ENCODE measurements at regions not wholly inside any gene's neighbourhood (a gene's known extent, or its start where the extent isn't known, plus 50 kb on each side); places are given as distances from the start of the nearest gene placed in this dataset.

DNA sequence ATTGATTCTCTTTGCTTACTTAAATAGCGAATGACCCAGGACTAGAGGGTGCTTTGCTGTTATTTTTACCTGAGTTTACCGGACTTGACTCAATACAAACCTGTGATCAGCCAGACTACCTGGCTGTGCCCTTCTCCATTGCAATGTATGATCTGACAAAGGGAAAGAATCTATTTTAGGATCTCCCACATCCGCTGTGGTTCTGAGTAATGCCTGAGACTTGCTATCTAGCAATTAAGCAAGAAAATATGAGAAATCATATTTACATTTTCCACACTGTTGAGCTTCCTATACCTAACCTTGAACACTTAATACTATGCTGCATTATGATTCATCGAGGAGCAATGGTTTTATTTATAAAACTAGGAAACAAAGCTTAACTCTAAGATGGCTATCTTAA lies 215.2 kb downstream of the RAD51AP2 start:
- no peak for DNase-seq

DNA sequence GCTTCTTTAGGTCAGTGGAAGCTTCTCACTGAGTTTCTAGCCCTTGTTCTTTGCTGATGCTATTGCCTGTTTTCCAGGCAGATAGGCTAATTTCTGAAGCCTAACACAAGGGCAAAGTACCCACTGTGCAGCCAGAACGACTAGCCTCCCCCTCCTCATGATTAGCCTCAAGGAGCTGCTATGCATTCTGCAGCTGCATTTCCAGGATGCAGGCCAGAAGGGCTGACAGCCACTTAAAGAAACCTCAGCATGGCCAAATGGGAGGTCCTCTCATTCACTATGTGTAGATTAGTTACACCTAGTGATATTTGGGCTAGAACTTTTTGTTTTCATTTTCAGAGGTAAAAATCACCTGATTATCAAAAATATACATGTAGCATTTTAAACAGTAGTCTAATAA lies 216.0 kb downstream of the RAD51AP2 start:
- DNase-seq = no peak

DNA sequence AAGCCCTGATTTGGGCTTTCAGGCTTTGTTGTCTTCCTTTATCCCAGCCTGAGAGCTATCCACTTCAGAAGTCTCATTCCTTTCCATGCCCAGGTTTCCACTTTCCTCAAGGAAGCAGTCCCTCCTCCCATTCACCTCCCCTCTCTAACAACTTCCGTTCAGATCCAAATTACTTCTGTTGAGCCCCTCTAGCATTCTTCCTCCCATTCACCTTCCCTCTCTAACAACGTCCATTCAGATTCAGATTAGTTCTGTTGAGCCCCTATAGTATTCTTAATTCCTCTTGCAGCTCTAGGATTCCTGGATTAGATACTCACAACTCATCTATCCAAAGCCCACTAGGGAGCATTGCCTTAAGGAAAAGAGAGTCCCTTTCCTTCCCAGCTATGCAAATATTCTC lies 216.8 kb downstream of the RAD51AP2 start:
- DNase-seq = no peak

DNA sequence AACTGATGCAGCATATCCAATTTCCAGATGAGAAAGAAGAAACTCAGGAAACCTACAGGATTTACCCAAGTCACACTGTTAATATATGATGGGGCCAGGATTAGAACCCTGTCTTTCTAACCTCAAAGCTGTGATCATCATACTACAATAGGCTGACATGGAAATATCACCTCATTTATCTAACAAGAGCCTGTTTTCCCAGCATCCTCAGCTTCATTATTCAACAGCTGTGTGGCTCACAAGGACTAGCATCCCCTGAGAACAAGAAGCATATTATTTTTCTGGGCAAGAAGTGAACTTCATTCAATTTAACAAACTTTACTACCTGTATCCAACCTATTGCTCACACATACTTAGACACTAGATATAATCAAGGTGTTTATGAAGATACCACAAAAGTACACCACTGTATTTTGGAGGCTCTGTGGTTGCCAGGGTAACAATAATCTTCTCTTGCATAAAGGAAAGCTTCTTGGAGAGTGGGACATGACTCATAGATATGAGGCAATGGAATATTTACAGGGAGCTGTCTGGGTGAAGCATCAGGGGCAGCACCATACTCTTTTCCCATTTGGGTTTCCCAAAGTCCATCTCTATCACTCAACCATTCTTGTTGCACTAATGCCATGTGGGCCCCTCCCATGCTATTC lies 218.2 kb downstream of the RAD51AP2 start:
- DNase-seq = no peak

DNA sequence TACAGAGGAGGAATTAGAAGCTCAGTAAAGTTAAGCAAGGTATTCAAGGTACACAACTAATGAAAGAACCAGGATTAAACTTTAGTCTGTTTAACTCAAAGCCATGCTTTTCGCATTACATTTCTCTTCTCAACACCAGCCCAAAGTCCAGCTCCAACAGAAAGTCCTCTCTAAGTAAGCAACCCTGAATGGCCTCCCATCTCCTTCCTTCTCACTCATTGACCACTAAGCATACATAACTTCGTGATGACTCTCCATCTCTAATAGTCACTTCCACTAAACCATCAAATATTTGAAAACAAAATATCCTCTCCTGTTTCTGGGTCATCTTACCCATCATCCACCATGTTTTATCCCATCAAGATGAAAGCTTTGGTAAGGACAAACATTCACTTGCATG lies 219.8 kb downstream of the RAD51AP2 start:
- DNase-seq = no peak

DNA sequence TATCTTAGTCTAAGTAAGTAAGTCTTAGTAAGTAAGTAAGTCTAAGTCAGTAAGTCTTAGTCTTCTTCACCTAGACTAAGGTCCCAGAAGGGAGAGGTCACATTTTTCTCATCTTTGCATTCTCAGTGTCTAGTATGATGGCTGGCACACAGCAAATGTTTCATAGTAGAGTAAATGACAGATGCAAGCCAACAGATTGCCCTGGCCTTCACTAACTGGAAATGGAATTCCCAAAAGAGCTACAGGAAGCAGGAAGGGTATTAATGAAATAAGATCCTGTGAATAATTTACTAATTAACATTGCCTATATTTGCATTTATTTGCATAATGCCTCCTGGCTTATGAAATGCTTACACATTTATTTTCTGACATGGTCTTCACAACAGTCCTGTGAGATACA lies 221.6 kb downstream of the RAD51AP2 start:
- no peak for DNase-seq

DNA sequence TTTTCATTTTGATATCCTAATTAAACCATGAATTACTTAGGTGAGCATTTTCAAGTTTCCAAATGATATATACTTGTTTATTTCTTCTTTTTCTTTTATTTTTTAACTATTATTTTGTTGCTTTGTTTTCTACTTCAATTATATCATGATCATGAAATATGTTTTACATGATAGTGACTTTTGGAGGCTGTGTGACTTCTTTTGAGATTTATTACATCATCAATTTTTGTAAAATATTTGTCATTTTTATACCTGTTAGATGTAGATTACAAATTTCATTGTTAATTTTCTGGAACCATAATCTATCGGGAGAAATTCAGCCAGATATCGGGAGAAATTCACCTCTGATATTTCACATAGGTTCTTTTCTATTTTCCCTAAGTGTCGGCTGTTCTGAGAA lies 228.6 kb downstream of the RAD51AP2 start:
- no peak for DNase-seq

DNA sequence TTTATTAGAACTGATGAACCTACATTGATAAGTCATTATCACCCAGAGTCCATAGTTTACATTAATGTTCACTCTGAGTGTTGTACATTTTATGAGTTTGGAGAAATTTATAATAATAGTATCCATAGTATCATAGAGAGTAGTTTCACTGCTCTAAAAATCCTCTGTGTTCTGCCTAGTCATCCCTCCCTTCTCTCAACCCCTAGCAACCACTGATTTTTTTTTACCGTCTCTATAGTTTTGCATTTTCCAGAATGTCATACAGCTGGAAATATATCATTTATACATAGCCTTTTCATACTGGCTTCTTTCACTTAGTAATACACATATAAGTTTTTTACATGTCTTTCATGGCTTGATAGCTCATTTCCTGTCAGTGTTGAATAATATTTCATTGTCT lies 231.1 kb downstream of the RAD51AP2 start:
- DNase-seq = no peak

DNA sequence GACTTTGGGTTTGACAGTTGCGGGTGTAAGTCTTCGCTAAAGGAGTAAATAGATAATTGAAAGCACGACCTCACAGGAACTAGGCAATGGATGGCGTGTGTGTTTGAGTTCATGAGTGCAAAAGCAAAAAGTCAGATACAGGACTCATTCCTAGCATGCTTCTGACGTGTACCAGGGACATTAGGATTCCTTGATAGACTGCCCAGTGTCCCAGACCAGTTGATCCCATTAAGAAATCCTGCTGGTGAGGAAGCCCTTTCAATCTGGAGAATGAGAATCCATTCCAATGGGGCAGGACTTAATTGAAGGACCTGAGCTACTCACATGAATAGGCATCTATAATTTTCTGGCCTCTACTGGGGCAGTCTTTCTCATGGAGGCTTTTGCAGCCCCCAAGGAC lies 235.4 kb downstream of the RAD51AP2 start:
- DNase-seq = no peak

DNA sequence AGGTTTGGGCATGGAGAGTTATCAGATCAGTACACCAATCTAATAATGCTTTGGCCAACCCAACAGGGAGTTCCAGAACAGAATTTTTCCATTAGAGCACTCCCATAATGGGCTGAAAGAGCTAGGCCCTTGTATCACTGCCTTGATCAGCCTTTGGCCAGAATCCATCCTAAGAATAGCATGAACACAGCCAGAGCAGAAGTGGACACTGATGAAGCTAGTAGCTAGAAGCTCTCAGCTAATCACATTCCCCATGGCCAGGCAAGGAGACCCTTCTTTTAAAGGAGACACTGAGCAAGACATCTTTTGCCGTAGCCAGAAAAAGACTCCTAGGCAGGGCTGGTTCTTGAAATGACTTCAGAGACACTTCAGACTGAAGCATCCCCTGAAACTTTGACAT lies 236.0 kb downstream of the RAD51AP2 start:
- no peak for DNase-seq

DNA sequence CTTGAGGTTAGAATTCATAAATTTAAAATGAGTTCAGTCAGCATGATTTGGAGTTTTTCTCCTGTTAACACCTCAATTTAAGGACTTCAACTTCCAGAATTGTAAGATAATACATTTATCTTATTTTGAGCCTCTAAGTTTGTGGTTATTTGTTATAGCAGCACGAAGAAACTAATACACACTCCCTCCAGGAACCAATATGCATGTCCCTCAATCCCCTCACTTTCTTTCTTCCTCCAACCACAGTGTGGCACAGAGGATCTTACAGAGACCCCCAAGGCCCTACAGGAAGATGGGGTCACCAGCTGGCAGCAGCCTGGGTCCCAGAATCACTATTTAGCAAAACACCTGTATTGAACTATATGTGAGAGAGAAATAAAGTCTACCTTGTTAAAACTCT lies 242.0 kb downstream of the RAD51AP2 start:
- no peak for DNase-seq

DNA sequence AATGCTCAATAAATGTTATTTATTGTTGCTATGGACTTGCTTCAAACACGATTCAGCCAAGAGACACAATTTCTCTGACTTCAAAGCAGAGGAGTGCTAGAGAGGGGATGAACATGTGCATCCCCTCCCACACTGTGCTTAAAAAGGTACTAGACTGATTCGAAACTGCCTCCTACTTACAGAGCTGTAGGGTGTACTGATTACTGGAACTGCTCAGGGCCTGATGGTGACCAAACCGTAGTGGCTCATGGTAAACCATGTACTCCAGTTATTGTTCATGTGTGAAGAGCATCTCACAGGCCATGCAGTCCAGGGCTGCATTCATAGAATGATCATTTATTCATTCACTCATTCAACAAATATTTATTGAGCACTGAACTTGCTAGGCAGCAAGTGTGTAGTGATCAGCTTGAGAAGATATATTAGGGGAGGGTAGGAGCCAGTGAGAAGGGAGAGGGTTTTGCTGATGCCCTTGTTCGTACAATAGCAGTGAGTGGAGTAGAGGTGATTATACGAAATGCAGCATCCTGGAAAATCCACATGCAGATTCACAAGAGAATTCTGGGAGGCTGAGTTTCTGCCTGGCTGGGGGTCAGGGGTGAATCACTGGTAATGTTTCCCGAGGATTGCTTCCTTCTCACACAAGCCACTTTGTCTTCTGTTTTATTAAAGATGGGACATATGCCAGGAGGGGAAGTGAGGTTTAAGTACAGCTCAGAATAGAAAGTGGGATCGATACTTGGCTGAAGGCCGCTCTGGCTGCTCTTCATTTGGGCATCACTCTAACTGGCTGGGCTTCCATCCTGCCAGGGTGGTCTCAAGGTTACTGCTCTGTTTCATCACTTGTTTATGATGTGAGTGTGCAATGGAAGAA lies 245.4 kb downstream of the RAD51AP2 start:
- DNase-seq = no peak

DNA sequence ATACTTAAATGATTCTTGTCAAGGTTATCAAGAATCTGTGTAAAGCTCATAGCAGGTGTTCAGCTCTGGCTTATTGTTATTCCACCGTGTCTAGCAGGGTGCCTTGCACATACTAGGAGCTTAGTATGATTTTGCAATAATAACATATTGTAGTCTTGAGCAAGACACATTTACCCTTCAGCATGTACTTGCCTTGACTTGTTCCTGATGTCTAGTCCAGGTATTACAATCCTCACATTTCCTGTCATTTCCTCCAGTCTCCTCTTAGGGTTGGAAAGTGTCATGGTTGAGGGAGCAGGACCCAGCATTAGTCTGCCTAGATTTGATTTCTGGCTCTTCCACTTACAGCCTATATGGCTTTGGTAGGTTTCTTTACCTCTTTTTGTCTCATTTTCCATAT lies 246.1 kb downstream of the RAD51AP2 start:
- DNase-seq = no peak

DNA sequence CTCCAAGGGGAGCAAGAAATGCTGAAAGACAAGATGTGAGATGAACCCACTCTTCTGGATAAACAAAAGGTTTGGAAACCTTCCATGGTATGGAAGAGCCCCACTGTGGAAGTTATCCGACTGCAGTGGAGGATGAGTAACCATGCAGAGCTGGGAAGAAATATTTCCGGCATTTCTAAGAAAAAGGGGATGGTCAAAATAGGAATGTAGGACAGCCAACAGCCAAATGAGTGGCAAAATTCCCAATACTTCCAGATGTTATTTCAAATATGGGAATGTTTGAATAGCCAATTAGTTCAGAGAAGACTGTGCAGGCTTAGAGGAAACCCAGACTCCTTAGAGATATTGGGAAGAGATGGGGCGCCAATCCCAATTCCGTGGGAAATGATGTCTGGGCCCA lies 246.8 kb downstream of the RAD51AP2 start:
- DNase-seq = no peak

DNA sequence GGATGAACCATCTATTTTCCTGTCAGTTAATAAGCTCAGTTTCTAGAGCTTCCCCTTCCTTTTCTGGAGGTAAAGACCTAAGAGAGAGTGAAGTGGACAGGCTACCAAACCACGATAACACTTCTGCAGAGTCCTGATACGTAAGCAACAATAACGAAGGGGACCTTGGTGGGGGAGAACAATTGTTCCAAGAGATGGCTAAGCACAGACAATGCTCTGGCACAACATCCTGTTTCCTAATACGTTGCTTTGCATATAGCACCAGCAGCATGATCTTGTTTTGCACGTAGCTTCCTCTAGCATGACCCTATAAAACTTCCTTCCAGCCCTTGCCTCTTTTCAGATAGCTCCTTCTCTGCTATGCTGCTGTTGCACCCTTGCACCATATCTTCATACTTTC lies 247.3 kb downstream of the RAD51AP2 start:
- no peak for DNase-seq

DNA sequence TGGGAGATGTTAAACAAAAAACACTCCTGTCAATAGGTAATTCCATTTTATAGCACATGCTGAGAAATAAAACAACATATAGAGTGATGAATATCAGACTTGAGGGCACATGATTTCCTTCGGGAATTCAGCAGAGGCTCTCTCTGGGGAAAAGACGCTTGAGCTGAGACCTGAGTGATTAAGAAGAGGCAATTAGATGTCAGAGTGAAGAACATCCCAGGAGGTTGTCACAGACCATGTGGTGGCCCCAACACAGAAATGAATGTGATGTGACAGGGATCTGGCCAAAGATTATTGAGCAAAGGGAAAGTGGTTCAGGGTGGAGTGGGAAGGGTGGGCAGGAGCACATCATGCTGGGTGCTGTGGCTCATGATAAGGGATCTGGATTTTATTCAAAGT lies 254.7 kb downstream of the RAD51AP2 start:
- DNase-seq = no peak

DNA sequence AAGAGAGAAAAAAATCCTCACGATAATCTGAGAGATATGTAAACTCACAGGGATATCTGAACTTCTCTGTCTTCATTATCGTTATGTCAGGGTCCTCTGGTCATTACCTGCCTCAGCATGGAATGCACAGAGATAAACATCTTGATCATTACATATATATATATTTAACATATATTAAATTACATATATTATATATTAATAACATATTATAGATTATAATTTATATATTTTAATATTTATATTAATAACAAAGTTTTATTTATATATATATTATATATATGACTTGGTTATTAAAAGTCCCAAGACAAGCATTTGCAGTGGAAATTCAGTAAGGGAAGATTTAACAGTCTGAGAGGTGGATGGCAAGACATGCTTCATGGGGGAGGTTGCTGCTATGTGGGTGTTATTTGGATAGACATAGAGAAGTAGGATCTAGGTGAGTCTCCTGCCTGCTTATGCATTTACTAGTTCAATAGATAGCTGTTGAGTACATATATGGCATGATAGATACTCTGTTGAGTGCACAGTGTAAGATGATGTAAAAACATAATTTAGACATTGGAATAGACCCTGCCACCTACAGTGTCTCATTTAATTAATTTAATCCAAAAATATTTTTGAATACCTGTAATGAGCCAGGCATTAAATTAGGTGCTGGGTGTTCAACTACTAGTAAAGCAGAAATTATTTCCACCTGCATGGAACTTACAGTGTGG lies 255.2 kb downstream of the RAD51AP2 start:
- DNase-seq = no peak

DNA sequence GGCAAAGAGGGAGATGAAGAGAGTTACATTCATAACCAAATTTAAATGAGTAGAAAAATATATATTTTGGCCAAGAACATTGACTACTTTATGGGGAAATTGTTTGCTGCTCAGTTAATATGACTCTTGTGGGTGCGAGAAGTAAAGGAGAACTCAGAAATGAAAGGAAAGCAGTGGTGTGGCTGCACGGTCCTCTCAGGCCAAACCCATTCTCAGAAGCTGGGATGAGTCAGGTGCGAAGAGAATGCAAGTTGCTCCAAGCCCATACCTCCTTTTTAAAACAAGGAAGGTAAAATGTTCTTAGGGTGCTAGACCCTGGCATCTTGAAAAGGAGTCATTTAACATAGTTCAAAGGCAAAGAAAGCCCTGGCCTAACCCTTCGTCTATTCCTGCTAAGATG lies 258.6 kb downstream of the RAD51AP2 start:
- DNase-seq = no peak

DNA sequence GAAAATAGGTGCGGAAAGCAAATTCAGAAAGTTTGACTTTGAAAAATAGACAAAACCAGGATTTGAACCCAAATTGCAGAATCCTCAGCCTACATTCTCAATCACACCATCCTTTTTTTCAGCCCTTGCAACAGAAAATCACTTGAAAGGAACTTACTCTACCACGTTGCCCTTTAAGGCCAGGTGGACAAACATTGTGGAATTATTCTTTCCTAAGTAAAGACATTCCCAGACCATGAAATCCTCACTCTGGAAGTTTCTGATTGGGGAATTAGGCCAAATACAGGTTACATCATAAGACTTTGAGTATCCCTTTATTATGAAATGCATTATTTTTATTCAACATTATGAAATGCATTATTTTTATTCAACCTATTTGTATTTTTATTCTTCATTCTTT lies 259.4 kb downstream of the RAD51AP2 start:
- DNase-seq = no peak

DNA sequence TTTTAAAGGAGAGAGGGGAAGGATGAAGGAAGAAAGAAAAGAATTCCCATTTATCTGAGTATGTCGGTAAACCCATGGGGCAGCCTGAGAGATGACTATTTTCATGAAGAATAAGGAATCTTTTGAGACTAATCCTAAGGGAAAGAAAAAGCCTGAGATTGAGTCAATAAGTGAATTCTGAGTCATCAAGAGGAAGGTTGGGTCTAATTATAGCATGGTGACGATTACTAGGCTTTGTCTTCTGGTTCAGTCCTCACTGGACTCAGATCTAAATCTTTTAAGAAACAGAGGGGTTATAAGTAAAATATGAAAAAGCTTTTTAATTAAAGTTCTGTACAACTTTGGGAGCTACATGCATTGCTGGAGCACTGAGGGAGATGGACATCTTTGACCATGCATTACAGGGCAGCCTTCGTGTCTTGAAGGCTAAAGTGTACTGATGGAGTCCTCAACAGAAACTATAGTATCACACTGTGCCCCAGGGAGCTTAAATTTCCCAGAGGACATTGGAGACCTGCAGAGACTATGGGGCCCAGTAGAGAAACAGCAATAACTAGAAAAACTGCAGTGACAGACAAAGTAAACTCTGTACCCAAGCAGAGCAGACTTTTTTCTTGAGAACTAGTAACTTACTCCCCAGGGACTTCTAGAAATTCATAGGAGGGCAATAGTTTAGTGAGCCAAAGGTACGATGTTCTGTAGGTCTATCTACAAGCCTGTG lies 260.9 kb downstream of the RAD51AP2 start:
- DNase-seq = no peak

DNA sequence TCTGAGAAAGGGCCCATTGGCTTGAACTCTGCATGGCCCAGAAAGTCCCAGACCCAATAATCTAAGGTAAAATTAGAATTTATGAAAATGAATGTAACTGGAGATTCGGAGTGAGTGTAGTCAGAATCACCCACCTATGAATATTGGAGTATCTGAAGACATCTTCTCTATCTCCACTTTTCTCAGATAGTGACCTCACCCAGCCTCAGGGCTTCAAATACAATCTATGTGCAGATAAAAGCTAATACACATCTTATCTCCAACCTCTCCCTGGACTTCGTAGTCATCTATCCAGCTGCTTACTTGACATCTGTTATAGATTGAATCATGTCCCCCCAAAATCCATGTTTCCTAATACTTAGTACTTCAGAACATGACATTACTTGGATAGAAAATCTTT lies 263.2 kb downstream of the RAD51AP2 start:
- no peak for DNase-seq

DNA sequence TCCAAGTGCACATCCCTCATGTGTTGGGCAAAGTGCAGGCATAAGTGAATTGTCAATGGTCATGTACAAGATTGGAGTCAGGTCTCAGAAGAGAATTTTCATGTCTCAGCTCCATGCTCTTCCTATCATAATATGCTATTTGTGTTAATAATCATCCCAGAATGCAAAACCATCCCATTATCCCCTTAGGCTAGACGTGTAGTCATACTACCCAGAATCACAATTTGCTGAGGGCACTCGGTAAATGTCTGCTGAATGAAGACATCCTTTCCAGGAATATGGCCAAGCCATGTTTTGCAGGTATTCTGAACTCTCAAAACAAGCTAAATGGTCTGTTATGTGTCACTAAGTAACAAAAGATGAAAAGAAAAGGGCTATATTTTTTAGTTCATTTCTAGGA lies 263.8 kb downstream of the RAD51AP2 start:
- no peak for DNase-seq

DNA sequence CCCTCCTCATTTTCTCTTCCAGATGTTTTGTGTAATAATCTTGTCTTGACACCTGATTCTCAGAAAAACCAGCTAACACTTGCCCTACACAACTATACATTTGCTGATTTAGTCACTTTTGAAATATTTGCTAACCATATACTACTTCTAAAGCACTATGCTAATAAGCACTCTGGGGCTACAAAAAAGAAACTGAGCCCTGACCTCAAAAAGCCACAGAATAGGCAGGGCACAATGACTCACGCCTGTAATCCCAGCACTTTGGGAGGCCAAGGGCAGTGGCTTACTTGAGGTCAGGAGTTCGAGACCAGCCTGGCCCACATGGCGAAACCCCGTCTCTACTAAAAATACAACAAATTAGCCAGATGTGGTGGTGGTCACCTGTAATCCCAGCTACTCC lies 266.0 kb downstream of the RAD51AP2 start:
- no peak for DNase-seq
